GM23248 (cell line): ENCODE measurements at regions not wholly inside any gene's neighbourhood (a gene's known extent, or its start where the extent isn't known, plus 50 kb on each side); places are given as distances from the start of the nearest gene placed in this dataset.

Source experiments
- EZH2 ChIP-seq: fragments of 200-600 bp; sonication (generic); IDR thresholded peaks from 2 replicates; pipeline ENCODE4 v1.6.1; 2018; ENCODE audit warnings: antibody characterized with exemption, mild to moderate bottlenecking; ENCODE audit not compliant: insufficient read depth, poor library complexity, severe bottlenecking
- EZH2phosphoT487 ChIP-seq: fragments of 200-600 bp; sonication (generic); IDR thresholded peaks from 2 replicates; pipeline ENCODE4 v1.6.1; 2018; ENCODE audit warnings: antibody characterized with exemption, moderate library complexity, mild to moderate bottlenecking, low read depth; ENCODE audit not compliant: insufficient read depth

GRCh38 chr4:147044241-147044640 is 98.6 kb upstream of the TTC29 start:
- no peak for TF ChIP-seq EZH2phosphoT487
- TF ChIP-seq EZH2, result no peak
